ENCODE measurements at regions not wholly inside any gene's neighbourhood (a gene's known extent, or its start where the extent isn't known, plus 50 kb on each side); places are given as distances from the start of the nearest gene placed in this dataset.

DNA sequence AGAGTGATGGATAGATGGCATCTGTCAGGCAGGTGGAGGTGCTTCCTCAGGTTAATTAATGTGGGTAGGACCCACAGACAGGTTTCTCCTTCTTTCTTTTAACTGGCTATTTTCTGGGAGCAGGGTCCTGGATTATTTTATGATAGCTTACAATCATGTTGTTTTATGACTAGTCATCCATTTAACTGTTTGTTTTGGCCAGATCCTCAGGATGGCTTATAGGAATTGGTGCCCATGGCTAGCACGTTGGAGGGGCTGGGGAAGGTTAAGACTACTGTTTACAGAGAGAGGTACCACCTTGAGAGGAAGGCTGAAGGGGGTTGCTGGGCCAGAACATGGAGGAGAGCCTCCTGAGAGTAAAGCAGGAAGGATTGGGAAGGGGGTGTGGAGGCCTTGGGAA lies 78.0 kb upstream of the MGAT5 start:
- TF ChIP-seq TAF1 (IDR thresholded peaks at IDR 0.05; ENCODE audit: low read depth) (no peak), CTCF (IDR thresholded peaks at IDR 0.05; ENCODE audit: poor library complexity, severe bottlenecking) (no peak), POLR2AphosphoS5 (IDR thresholded peaks at IDR 0.05) (no peak), EZH2 (IDR thresholded peaks at IDR 0.05; ENCODE audit: borderline replicate concordance, insufficient read depth, low read length, poor library complexity, severe bottlenecking) (no peak), REST (IDR thresholded peaks at IDR 0.05; ENCODE audit: borderline replicate concordance) (no peak), SMC3 (conservative IDR thresholded peaks at IDR 0.05; ENCODE audit: poor library complexity) (no peak)
